GM21528 (cell line): ENCODE measurements at regions not wholly inside any gene's neighbourhood (a gene's known extent, or its start where the extent isn't known, plus 50 kb on each side); places are given as distances from the start of the nearest gene placed in this dataset.

Experiments used
- ATAC-seq: cut with Tn5 transposase; IDR thresholded peaks from one replicate; pipeline ENCODE4 v1.9.1; 2021; ENCODE audit warnings: mild to moderate bottlenecking, moderate library complexity; ENCODE audit not compliant: unreplicated experiment, low FRiP score

DNA sequence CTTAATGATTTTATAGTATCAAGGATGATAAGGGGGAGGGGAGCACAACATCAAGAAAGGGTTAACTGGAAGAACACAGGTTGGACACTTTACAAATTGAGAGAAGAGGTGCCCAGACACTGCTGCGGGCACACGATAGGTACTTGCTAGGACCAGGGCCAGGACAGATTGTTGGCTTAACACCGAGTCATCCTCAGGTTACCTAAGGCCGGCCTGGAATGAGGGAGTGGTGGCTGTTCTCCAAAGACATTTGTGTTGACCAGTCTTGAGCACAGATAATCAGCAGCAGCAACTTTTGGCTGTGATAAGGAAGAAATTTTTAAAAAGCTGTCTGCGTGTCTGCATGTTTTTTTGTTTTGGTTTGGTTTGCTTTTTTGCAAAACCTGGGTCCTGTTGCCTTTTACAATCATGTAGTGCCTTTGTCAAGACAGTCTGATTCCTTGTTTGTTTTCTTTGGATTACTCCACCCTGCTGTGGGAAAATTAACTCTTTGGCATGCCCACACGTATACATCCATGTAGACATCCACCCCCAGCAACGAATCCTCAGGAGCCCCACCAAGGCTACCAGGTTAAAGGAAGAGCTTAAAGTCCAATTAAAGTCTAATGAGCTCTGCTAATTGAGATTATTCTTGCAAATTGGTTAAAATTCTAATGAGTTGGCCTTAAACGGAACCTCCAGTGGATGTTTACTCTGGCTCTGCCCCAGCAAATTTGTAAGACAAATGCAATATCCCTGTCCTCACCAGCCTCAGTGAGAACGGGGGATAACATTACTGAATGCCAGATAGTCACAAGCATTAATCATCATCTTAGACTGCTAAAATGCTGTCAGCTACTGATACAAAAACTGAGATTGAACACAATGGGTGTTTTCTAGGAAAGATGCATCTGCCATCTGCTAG, 382.3 kb downstream of the ACTL7B start:
- no peak for ATAC-seq

GRCh38 chr9:108469654-108470053, 386.1 kb downstream of the ACTL7B start:
- ATAC-seq: no peak

GRCh38 chr9:108468364-108468763, 387.4 kb downstream of the ACTL7B start:
- peak; percentile 78 for ATAC-seq

DNA sequence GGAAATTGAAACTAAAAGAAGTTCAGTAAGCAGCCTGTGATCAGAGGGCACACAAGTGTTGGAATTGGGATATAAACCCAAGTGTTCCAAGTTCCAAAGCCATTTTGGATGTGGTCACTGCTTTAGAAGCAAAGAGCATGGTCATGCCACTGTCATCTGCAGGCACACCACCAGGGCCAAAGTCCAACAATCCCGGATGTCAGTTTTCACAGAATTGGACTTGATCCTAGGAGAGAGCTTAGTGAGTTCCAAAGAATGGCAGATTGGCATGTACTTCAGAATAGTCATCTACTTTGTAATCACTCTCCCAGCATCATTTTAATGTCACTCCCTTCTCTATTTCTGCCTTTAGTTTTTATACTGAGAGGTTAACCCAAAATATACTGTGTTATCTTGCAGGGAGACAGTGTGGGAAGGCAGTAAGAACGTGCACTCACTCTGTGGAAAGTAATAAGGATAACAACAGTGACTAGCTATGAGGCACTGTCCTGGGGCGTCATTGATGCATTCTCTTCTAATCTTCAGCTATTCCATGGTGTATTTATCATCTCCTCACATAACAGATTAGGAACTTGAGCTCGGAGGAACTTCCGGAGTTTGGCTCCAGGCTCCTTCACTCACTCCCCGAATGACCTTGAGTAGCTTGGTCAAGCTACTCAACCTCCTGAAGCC, 388.0 kb downstream of the ACTL7B start:
- no peak for ATAC-seq

DNA sequence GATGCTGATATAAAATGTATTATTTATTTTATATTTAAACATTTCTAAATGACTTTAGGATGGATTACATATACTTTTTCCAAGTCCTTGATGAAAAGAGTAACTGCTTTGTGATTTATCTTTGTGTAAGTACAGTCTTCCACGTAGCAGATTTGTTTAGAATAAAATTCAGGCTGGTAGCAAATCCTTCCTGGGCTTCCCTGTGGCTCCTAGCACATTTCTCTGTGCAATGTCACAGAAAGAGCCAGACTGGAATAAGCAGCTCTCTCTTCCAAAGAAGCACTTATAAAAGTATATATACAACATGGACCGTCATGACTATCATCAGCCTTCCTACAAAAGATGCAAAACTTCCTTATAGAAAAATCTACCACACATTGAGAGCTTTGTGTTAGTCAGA, 388.6 kb downstream of the ACTL7B start:
- ATAC-seq: no peak

DNA sequence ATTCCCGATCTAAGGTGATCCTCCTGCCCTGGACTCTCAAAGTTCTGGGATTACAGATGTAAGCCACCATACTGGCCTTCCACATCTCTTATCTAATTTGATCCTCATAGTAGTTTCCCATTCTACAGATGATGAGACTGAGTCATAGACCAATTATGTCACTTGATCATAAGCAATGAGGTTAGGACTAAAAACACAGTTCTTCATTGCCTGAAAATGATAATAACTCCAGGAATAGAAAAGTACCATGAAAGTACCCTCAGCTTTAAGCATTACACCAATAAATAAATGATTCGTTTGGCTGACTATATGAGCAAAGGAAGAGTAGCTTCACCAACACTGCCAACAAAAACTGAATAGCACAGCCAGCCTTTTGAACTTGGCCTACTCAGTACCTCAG, 389.5 kb downstream of the ACTL7B start:
- ATAC-seq: no peak

DNA sequence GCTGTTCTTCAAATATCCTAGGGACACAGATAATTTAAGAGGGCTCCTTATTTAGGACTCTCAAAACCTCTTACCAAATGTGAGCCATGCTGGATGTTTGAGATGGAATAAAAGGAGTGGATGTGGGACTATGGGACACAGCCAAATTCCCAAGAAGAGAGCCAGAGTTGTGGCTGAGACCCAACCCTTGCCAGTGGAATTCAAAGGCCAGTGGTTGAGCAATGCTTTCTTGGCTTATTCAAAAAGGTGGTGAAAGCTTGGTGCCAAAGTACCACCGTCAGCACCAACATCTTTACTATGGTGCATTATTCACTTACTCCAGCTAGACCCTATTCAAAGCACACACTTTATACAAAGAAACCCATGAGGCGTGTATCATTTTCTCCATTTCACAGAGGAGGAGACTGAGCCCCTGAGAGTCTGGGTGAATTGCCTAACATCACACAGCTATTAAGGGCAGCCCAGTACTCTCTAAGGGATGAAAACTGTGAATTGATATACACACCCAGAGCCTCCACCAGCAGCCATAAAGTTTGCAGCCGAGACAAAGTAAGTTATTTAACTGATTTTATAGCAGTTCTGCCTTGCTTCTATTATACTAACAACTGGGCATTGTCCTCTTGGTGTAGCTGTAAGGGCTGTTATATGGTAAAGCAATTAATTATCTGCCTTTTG, 391.7 kb downstream of the ACTL7B start:
- ATAC-seq: no peak

DNA sequence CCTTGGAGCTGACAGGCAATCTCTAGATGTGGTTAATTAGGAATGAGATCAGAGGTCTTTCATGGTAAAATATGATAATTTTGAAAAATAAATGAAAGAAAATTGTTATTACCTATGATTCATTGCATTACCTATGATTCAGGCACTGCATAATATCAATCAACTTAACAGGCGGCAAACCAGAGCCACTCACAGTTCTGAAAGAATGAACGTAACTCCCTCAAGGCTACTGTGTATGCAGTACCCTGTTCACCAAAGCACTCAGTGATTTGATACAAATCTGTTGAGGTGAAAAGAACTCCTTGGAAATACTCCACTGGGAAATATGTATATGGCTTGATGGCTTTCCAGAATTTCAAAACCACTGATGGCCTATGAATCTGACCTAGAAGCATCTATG, 398.9 kb downstream of the ACTL7B start:
- ATAC-seq: no peak

DNA sequence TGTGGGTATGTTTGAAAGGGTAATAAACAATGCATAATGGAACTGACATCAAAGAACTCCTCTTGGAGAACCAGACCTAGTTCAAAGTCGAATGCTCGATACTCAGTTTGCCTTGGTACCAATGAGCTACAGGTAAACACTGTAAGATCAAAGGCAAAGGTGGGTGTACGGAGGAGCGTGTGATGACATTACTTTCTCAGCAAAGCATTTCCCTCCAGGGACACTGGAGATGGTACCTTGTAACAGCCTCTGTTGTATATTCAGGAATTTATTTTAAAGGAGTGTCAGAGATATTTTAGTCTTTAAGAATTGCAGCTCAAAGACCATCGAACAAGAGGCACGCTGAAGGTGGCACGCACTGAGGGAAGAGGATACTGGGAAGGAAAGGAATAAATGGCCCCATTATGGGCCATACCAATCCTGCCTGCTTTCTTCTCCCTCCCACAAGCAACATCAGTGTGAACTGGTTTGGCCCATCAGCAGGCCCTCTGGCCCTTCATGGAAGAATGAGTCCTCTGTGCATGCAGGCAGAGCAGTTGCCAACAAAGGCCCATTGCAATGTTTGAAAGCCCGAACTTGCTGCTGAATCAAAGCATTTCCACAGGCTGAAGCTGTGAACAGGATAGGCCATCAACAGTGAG, 410.2 kb downstream of the ACTL7B start:
- ATAC-seq: no peak

DNA sequence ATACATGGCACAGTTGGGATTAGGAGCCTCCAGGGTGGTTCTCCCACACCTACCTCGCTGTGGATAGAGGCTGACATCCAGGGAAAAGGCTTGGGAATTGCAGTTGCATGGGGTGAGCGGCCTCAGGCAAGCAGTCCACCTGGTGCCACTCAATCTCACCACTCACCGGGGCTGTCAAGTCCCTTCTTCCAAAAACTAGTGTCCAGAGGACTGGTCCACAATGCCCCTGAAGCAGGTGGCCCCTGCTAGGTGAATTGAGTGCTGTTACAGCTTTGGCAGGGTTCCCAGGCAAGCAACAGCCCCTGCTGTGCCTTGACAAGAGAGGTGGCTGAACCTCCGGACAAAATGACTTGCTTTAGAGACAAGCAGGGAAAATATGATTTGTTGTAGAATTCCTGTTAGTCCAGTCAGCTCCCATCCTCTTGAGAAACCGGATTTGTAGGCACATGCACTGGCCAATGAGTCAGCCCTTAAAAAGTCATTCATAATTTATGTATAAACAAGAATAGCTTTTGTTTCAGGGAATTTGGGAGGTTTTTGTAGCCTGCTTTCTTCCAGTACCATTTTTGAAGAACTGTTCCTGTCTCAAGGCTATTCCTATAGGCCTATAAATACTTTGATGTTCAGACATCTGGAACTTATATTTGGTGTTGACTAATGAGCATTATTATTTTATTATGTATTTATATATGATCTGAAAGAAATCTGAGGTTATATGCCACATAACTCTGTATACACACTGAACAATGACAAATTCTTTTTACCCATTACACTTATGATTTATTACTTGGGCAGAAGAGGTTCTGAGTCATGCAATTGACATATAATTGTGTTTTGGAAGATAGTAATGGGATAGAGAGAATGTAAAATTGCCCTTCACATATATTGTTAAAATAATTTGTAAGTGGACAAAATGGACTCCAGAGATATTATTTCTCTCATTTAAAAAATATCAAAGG, 411.1 kb downstream of the ACTL7B start:
- no peak for ATAC-seq

DNA sequence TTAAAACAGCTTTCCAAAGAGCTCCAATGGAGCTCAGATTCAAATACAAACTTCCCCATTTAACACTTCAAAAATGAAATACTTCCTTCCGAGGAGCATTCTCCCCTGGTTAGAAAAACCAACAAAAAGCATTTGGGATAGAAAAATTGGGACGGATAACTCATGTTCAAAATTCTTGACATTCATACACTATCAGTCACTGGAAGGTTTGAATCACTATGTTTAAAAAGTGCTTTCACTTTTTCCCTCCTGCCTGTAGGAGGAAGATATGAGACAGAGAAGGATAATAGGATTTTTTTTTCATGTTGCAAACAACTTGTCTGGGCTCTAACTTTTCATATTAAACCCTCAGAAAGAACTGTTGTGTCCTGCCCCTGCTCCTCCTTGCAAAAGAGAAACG, 412.0 kb downstream of the ACTL7B start:
- ATAC-seq: no peak

- no peak for ATAC-seq
Observed at GRCh38 chr9:108443019-108443633, 412.7 kb downstream of the ACTL7B start.

- ATAC-seq: no peak
Observed at GRCh38 chr9:108442627-108443018, 413.2 kb downstream of the ACTL7B start.

GRCh38 chr9:108441726-108442125, 414.1 kb downstream of the ACTL7B start:
- ATAC-seq: no peak

DNA sequence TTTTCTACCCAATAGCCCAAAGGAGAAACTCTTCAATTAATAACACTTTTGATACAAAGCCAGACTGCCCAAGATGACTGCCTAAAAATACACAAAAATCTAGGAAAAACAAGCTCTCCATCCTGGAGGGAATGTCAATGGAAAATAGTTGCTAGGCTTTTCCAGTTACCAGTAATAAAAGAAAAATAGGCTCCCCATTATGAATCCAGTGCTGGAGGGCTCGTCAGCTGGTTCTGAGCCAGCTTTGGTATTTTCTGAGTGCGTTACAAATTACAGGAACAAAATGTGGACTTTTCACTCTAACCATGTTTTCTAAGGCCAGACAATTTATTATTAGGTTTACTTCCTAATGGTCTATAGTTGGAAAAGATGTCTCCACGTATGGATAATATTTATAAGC, 414.5 kb downstream of the ACTL7B start:
- ATAC-seq: no peak

GRCh38 chr9:108439947-108440346, 415.8 kb downstream of the ACTL7B start:
- ATAC-seq: no peak

GRCh38 chr9:108437656-108438055, 418.1 kb downstream of the ACTL7B start:
- ATAC-seq: no peak

DNA sequence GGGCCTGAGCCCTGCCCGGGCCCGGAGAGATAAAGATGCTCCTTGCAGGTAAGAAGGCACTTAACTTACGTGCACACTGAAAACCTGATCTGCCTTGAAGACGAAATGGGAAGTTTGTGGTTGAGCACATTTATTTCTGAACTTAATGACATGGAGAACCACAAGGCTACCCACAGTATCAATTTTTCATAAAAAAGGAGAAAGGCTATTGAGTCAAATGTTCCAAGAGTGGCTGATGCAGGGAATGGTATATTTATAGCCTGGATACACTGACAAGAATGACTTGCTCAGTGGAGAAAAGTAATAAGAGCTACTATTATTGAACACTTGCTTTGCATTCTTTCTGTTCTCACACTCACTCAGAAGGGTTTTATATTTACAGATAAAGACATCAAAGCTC, 419.3 kb downstream of the ACTL7B start:
- ATAC-seq: no peak

DNA sequence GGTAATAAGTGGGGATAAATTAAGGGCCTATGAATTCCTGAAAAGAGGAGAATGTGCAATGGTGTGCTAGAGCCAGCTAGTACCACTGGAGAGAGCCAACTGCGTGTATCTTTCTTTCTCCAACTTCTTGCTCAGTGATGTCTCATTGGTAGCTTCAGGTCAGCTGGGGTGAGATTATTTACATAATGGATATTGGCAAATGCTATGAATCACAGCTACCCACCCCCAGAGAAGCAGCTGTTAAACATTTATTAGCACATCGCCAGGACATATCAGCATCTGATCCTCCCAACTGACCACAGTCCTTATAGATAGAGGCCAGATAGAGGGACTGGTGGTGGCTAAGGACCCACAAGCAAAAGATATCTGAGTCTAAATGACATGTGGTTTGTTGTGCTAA, 421.3 kb downstream of the ACTL7B start:
- ATAC-seq: no peak
